Stimulated activated naive CD8-positive, alpha-beta T cell treated with anti-CD3 and anti-CD28 coated beads, Interleukin-15, Interleukin-2, amounts not matched to agents 100 ng/mL and 50 ng/mL, for 24 hours (primary cell): ENCODE measurements at regions not wholly inside any gene's neighbourhood (a gene's known extent, or its start where the extent isn't known, plus 50 kb on each side); places are given as distances from the start of the nearest gene placed in this dataset.
"Not testable (repeated sequence)": the region's sequence is repeated elsewhere in the genome, so short reads cannot be mapped to it uniquely, and the experiment has no call there.

Source experiments
- H3K27ac Mint-ChIP-seq: one replicate; pipeline ENCODE4 v1.8.0; 2021; ENCODE audit warnings: mild to moderate bottlenecking, mixed read lengths
- H3K27me3 Mint-ChIP-seq: one replicate; pipeline ENCODE4 v1.8.0; 2021; ENCODE audit warnings: mixed read lengths
- H3K36me3 Mint-ChIP-seq: one replicate; pipeline ENCODE4 v1.8.0; 2021; ENCODE audit warnings: low read depth, mixed read lengths
- H3K4me1 Mint-ChIP-seq: one replicate; pipeline ENCODE4 v1.8.0; 2021; ENCODE audit warnings: low read depth, mixed read lengths
- H3K4me3 Mint-ChIP-seq: one replicate; pipeline ENCODE4 v1.8.0; 2021; ENCODE audit warnings: mild to moderate bottlenecking, mixed read lengths
- H3K9me3 Mint-ChIP-seq: one replicate; pipeline ENCODE4 v1.8.0; 2021; ENCODE audit warnings: mixed read lengths

DNA sequence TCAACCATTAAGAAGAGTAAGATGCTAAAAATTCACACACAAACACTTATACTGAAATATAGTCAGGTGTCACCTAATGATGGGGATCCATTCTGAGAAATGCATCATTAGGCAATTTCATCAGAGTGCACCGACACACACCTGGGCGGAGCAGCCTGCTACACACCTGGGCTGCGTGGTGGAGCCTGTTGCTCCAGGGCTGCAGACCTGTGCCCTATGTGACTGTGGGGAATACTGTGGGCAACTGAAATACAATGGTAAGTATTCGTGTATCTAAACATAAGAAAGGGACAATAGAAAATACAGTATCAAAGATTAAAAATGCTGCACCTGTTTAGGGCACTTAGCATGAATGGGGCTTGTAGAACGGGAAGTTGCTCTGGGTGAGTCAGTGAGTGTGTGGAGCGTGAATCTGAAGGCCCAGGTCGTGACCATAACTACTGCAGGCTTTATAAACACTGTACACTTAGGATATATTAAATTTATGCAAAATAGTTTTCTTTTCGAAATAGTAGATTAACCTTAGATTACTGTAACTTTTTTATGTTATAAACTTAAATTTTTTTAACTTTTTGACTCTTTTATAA lies 124.4 kb upstream of the AFDN start:
- Mint-ChIP-seq H3K4me3 (no peak overlapping the region), H3K4me1 (peaks cover 41% of the 10 kb centered on the region), H3K36me3 (peaks cover 4% of the 10 kb centered on the region), H3K9me3 (no peaks in the 10 kb centered on the region), H3K27me3 (peaks cover 51% of the 10 kb centered on the region), H3K27ac (no peak overlapping the region)

DNA sequence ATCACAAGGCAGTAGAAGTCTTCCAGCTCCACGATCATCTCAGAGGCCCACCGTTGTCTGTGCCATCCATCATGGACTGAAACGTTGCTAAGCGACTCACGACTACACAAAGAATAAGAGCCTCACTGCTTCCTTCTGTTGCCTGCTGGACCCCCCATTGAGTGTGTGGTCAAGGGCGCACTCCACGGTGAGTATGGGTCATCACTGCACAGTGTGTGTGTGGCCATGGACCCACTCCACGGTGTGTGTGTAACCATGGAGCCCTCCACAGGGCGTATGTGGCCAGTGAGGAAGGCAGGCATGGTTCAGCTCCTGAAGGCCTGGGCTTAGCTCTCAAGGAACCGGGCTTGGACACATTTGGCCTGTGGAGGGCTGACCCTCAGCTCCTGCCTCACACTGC lies 123.4 kb upstream of the AFDN start:
- Mint-ChIP-seq H3K36me3 (peaks cover 4% of the 10 kb centered on the region), H3K4me1 (peaks cover 41% of the 10 kb centered on the region), H3K9me3 (no peaks in the 10 kb centered on the region), H3K4me3 (no peak overlapping the region), H3K27me3 (peaks cover 58% of the 10 kb centered on the region), H3K27ac (no peak overlapping the region)

DNA sequence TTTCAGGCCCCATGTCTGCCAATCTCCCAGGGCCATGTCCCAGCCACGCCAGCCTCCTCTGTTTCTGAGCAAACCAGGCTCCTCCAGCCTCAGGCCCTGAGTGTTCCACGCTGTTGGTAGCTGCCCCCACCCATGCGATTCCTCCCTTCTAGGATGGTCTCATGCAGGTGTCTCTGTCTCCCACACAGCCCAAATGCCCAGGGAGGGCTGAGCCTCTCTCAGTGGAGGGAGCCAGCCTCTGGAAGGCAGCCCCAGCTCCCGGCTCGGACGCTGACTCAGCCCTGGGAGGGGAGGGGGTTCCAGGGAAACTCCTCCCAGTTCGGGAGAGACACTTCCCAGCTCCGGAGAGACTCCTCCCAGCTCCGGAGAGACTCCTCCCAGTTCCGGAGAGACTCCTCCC lies 122.9 kb upstream of the AFDN start:
- Mint-ChIP-seq H3K27me3 (peaks cover 62% of the 10 kb centered on the region), H3K4me1 (peaks cover 40% of the 10 kb centered on the region), H3K4me3 (no peak overlapping the region), H3K9me3 (no peaks in the 10 kb centered on the region), H3K36me3 (peaks cover 4% of the 10 kb centered on the region), H3K27ac (no peak overlapping the region)

- no peak overlapping the region for H3K4me3 Mint-ChIP-seq
- no peak overlapping the region for H3K27ac Mint-ChIP-seq
- H3K9me3 Mint-ChIP-seq: no peaks in the 10 kb centered on the region
- H3K4me1 Mint-ChIP-seq: peaks cover 34% of the 10 kb centered on the region
- peaks cover 68% of the 10 kb centered on the region for H3K27me3 Mint-ChIP-seq
- H3K36me3 Mint-ChIP-seq: peaks cover 4% of the 10 kb centered on the region
These were observed 122.3 kb upstream of the AFDN start for GRCh38 chr6:167704396-167704901.

GRCh38 chr6:167705211-167705750 lies 121.4 kb upstream of the AFDN start:
- Mint-ChIP-seq H3K4me3 (no peak overlapping the region), H3K27me3 (peaks cover 73% of the 10 kb centered on the region), H3K27ac (no peak overlapping the region)

GRCh38 chr6:167706313-167707109 lies 120.2 kb upstream of the AFDN start:
- H3K36me3 Mint-ChIP-seq: peaks cover 4% of the 10 kb centered on the region
- H3K9me3 Mint-ChIP-seq: no peaks in the 10 kb centered on the region
- peak overlapping the region; percentile 72 for H3K4me3 Mint-ChIP-seq
- H3K27ac Mint-ChIP-seq: peak overlapping the region; percentile 91
- H3K27me3 Mint-ChIP-seq: peaks cover 72% of the 10 kb centered on the region
- peaks cover 22% of the 10 kb centered on the region for H3K4me1 Mint-ChIP-seq

More at GRCh38 chr6:167705211-167705750, 121.4 kb upstream of the AFDN start:
- no peaks in the 10 kb centered on the region for H3K9me3 Mint-ChIP-seq
- peaks cover 4% of the 10 kb centered on the region for H3K36me3 Mint-ChIP-seq
- H3K4me1 Mint-ChIP-seq: peaks cover 25% of the 10 kb centered on the region

GRCh38 chr6:167707686-167708500 lies 118.8 kb upstream of the AFDN start:
- peaks cover 74% of the 10 kb centered on the region for H3K27me3 Mint-ChIP-seq
- H3K4me1 Mint-ChIP-seq: peaks cover 22% of the 10 kb centered on the region
- no peaks in the 10 kb centered on the region for H3K9me3 Mint-ChIP-seq
- H3K36me3 Mint-ChIP-seq: peaks cover 4% of the 10 kb centered on the region
- H3K27ac Mint-ChIP-seq: no peak overlapping the region
- no peak overlapping the region for H3K4me3 Mint-ChIP-seq

GRCh38 chr6:167708501-167709094 lies 118.1 kb upstream of the AFDN start:
- H3K9me3 Mint-ChIP-seq: no peaks in the 10 kb centered on the region
- peaks cover 4% of the 10 kb centered on the region for H3K36me3 Mint-ChIP-seq
- peaks cover 22% of the 10 kb centered on the region for H3K4me1 Mint-ChIP-seq
- H3K4me3 Mint-ChIP-seq: no peak overlapping the region
- peaks cover 74% of the 10 kb centered on the region for H3K27me3 Mint-ChIP-seq
- no peak overlapping the region for H3K27ac Mint-ChIP-seq

DNA sequence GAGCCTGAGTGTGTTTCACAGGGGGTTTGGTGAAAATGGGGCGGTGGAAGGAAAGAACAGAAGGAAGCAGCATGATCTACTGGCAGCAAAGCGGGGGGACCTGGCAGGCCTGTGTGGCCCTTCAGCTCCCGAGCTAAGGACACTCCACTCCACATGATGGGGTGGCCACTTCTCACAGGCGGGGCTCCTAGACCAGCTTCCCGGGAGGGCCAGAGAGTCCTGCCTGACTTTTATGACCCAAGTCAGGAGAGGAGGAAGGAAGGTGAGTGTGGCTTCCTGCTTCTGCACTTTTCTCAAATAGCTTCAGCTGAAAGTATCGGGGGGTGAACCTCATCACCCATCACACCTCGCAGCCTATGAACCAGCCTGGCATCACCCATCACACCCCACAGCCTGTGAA lies 117.5 kb upstream of the AFDN start:
- Mint-ChIP-seq H3K4me3 (no peak overlapping the region), H3K9me3 (no peaks in the 10 kb centered on the region), H3K4me1 (peaks cover 22% of the 10 kb centered on the region), H3K27ac (no peak overlapping the region), H3K36me3 (peaks cover 4% of the 10 kb centered on the region), H3K27me3 (peaks cover 79% of the 10 kb centered on the region)

DNA sequence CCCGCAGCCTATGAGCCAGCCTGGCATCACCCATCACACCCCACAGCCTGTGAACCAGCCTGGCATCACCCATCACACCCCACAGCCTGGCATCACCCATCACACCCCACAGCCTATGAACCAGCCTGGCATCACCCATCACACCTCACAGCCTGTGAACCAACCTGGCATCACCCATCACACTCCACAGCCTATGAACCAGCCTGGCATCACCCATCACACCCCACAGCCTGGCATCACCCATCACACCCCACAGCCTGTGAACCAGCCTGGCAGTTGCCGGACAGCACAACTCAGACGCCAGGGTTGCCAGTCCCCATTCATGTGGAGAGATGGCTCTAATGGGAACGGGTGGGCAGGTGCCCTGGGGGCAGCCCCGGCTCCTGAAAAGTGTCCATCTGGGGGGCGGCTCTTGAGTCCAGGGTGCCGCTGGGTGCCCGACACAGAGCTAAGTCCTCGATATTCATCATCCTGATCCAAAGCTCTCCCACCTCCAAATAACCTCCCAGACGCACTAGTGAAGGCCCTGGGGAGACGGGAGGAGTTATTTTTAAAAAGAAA lies 116.9 kb upstream of the AFDN start:
- not testable (repeated sequence) for H3K36me3 Mint-ChIP-seq, H3K4me3 Mint-ChIP-seq, H3K9me3 Mint-ChIP-seq, H3K27ac Mint-ChIP-seq
- peaks cover 20% of the 10 kb centered on the region for H3K4me1 Mint-ChIP-seq
- H3K27me3 Mint-ChIP-seq: peaks cover 81% of the 10 kb centered on the region

GRCh38 chr6:167710363-167710920 lies 116.3 kb upstream of the AFDN start:
- Mint-ChIP-seq H3K27ac (no peak overlapping the region), H3K4me3 (no peak overlapping the region), H3K4me1 (peaks cover 14% of the 10 kb centered on the region), H3K27me3 (peaks cover 78% of the 10 kb centered on the region), H3K9me3 (no peaks in the 10 kb centered on the region), H3K36me3 (peaks cover 4% of the 10 kb centered on the region)

GRCh38 chr6:167711211-167711610 lies 115.5 kb upstream of the AFDN start:
- Mint-ChIP-seq H3K4me1 (peaks cover 6% of the 10 kb centered on the region), H3K27me3 (peaks cover 83% of the 10 kb centered on the region)

GRCh38 chr6:167711768-167712730 lies 114.7 kb upstream of the AFDN start:
- no peaks in the 10 kb centered on the region for H3K9me3 Mint-ChIP-seq
- H3K27me3 Mint-ChIP-seq: peaks cover 83% of the 10 kb centered on the region
- no peaks in the 10 kb centered on the region for H3K36me3 Mint-ChIP-seq
- H3K4me3 Mint-ChIP-seq: no peak overlapping the region
- H3K4me1 Mint-ChIP-seq: no peaks in the 10 kb centered on the region
- H3K27ac Mint-ChIP-seq: no peak overlapping the region

More at GRCh38 chr6:167711211-167711610, 115.5 kb upstream of the AFDN start:
- Mint-ChIP-seq H3K27ac (no peak overlapping the region), H3K9me3 (no peaks in the 10 kb centered on the region), H3K36me3 (peaks cover 2% of the 10 kb centered on the region), H3K4me3 (no peak overlapping the region)
